GM19023 (cell line): ENCODE measurements at regions not wholly inside any gene's neighbourhood (a gene's known extent, or its start where the extent isn't known, plus 50 kb on each side); places are given as distances from the start of the nearest gene placed in this dataset.

ENCODE experiments used
- ATAC-seq: cut with Tn5 transposase; IDR thresholded peaks from one replicate; pipeline ENCODE4 v1.9.1; 2021; ENCODE audit warnings: mild to moderate bottlenecking, moderate library complexity; ENCODE audit not compliant: unreplicated experiment

DNA sequence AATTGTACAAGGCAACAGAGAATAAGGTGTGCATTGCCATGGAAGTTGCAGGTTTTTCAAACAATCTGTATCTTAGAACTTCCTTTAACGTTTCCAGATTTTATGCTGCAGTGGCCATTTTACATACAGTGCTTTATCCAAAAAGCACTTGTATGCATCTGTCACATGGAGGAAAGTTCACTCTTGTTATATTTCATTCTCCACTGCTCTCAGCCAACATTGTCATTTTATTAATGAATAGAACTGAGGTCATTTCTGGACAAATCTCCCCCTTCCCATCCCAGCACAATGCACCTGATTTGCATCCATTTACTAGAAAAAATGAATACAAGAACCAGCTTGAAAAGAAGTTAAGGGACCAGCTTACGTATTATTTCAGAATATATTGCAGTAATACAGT lies 342.0 kb downstream of the USP25 start:
- no peak for ATAC-seq

DNA sequence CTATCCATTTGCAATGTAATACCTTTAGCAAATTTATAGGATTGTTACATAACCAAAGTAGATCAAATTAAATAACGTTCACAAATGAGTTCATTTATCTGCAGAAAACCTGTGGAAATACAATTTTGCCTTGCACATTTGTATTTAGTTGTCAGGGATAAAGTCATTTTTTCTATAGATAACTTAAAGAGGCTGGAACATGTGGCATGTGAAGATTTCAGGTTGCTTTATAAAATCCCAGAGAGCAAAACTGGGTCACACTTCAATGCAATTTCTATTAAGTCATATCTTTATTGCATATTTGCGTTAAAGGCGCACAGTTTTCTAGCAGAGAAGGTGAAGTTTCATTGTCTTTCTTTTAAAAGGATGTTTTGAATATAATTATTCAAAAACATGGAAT lies 342.4 kb downstream of the USP25 start:
- no peak for ATAC-seq

DNA sequence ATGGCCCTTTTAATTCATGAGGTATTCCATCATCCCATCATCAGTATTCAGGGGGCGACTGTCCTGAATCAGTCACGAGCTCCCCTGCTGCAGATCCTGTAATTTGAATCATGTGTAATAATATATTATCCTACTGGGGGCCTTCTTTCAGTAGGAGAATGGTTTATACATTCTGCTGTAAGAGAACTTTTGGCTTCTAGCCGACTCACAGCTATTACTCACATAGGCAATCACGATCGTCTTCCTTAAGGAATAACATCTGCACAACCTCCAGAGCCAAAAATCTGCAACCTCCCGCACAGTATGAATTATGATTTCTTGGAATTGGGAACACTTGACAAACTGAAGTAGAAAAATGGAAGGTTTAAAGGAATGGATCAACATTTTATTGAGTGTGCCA lies 343.0 kb downstream of the USP25 start:
- no peak for ATAC-seq

DNA sequence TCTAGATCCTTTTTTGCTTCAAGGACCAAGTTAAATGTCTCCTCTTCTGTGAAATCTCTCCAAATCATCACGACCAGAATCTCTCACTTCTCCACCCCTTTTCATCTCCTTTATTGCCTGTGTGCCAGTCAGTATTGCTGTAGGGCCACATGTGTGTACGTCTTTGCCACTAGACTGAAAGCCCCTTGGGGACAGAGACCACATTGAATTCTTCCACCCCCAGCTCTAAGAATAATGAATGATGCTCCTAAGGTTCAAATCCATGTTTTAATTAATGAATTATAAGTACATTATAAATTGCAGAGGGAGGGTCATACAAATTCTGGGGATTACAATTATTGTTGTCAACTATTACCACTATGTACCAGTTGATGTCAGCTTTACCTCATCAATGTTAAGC lies 343.8 kb downstream of the USP25 start:
- ATAC-seq = no peak

DNA sequence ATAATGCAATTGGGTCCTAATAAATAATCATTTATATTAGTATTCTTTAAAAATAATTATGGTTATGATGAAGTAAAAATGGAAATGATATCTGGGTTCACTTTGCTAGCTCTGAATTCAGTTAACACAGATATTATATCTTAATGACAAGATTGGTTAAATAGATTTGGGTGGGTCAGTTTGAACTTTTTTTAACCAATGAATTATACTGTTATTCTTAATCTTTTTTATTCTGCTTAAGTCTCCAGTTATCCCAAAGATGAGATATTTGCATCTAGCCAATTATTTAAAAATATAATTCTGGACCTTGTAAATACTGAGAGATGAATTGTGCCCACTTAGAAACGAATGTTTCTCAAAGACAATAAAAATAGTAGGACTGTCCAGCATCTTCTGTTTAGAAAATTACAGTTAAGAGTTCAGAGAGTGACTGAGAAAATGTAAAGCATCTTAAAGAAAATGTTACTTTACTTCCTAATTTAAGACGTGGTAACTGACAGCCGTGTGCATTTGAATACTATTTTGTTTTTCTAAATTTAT lies 345.2 kb downstream of the USP25 start:
- ATAC-seq = no peak

DNA sequence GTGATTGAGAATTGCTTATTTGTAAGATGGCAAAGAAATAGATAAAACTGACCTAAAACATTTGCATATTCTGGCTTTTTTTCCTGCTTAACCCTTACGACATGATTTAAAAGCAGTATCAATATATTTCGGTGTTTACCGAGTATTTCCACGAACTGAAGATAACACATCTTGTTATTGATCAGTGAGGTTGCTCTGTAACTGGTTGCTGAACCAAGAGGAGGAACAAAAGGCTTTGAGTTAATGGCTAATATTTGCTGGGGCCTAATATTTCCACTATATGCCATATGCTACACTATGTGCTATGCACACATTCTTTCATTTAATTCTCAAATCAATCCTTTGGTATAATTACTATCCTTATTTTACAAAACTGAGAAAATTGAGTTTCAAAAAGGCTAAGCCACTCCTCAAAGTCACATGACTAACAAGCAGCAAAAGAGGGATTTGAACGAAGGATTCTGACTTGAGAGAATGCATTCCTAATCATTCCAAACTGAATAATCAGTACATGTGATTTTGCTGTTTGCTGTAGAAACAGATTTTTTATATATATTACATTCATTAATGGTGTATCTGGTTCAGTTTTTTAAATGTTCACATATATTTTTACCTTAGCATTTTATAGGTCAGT lies 346.0 kb downstream of the USP25 start:
- ATAC-seq = no peak

DNA sequence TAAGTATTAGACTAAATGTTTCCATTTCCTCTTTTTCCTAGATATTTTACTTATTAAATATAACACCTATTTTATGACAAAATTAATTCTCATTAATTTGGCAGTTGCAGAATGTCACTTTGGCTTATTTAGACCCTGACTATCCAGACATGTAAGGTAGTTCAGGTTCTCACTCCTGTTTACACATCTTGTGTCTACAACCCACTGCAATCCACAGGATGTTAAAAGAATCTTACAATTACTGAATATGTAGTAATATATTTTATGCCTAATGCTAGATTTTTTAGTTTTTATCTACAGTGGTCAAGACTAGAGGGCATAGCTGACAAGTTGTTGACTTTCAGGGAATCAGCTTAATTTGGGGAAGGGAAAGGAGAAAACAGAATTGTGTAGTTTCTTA lies 346.7 kb downstream of the USP25 start:
- no peak for ATAC-seq

DNA sequence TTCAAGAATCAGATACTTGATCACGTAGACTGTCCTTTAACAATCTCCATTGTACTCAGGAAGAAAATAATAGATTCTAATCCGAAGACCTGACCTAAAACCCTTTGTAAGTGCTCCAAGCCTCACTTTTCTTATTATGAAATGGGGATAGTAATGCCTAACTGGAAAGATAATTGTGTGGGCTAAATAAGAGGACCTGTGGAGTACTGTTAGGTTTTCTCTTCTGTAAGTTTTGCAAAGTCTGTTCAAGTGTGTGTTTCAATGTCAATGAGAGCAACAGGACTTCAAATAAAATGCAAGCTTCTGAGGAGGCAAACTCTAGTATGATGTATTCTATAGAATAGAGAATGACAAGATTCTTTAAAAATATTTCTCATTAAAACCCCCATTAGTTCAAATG lies 348.6 kb downstream of the USP25 start:
- ATAC-seq = no peak

DNA sequence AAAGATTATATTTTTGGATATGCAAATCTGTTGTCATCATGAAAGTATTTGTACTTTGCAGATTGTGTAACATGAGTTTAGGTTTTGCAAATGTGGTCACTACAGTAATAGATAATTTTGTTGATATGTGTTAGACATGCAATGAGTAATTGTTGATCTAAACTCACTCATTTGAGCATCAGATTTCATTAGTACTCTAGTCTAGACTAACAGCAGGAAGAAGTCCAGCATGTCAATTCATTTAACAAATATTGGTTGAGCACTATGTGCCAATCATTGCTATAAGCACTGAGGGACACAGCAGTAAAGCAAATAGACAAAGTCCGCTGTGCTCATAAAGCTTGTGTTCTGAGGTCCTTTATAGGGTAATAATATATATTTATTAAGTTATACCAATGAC lies 350.0 kb downstream of the USP25 start:
- no peak for ATAC-seq

DNA sequence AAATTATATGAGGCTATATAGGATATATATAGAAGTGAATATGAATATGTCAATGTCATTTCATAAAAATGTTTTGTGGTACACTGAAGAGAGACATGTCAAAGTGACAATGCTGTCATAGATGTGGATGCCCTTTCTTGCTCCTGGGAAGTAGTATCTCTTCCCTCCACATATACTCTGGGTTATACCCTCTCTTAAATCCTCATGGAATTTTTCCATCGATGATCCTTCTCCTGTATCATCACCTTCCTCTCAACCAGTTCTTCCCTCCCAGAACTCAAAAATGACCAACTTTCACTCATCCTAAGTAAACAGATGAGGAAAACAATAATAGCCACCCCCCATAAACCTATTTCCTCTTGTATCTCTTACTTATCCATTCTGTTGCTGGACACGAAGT lies 351.5 kb downstream of the USP25 start:
- ATAC-seq = no peak

DNA sequence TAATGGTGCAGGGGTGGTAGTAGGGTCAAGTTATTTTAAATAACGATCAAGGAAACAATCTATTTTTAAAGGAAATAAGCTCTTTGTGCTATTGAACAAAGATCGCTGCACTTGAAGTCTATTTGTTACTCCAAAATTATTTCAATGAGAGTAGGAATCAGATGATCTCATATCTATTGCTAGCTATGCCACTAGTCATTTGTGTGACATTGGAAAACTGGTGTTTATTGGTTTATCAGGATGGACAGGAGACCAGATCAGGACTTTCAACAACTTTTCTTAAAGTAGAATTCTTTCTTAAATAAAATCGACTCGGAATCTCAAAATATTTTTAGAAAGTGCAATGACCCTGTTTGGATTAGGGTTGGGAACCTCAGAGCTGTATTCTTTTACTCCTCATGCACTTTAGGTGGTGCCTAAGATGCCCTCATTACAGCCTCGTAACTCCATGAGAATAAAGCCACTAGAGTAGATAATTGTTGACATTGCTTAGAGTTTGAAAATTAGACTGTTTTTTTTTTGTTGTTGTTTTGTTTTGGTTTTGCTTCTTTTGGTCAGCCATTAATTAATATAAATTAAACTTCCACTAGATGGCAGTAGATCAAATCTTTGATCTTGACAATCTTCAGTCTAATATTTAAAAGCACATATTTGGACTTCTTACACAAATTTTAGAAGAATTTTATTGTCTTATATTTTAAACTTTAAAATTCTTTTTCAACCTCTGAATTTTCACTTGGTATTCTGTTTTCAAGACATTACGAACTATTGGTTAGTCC lies 352.4 kb downstream of the USP25 start:
- ATAC-seq = no peak

DNA sequence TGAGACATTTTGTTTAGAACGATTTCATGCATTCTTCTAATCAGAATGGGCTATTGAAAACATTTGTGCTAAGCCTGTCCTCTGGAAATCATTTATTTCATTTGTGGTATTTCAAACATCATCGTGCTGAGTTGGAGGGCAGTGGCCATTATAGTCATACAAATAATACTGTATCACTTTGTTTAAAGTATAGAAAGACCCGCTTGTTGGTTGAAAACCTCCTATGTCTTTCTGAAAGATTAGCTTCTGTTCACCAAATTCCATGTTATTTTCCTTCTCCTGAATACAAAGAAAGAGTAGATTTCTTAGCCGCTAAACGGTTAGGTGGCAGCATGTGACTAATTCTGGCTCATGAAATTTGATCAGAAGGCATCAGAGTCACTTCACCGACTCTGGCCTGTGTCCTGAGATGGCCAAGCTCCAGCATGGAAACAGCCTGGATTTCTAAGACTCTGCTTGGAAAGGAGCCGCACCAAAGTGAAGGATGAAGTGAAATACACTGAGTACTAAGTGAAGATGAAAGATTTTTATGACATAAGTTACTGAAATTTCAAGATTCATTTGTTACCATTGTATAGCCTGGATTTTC lies 355.1 kb downstream of the USP25 start:
- ATAC-seq = no peak

DNA sequence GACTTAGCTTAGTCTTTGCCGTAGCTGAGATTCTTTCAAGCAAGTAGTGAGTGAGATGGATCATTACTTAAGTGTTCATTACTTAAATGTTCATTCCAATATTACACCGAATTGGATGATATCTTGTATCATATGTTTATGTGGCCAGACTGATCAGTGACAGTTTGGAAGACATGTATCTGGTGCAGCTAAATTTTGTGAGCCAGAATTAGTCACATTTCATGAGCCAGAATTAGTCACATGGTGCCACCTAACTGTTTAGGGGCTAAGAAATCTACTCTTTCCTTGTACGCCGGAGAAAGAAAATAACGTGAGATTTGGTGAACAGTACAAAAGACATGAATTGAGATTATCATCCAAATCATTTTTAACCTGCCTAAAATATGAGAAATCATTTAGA lies 355.6 kb downstream of the USP25 start:
- ATAC-seq = no peak

DNA sequence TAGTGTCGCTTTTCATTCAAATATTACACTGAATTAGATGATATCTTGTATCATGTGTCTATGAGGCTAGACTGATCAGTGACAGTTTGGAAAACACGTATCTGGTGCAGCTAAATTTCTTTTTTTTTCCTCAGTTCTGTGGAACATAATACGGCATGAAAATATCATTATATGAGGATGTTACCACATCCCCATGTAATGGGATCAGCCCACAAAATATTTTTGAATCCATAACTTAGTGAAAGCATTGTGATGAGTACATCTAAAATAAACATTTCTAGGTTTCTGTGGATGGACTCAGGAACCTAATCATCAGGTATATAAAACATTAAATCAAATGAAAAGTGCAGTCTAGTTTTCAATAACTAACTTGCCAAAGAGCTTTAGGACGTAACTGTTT lies 356.3 kb downstream of the USP25 start:
- no peak for ATAC-seq

DNA sequence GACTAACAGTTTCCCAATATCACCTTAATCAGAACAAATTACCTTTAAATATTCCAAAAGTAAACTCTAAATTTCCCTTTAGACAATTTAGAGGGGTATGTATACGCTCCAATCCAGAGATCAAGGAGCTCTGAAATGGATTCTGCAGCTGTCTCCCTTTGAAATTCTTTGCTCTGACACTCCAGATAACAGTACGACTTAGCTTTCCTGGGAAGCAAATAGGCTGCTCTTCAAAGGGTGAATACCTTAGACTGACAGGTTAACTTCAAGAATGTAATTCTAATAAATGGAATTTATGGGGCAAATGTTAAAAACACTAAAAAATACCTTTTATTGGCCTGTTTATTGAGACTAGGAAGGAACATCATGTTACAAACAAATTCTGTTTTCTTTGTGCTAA lies 357.2 kb downstream of the USP25 start:
- no peak for ATAC-seq

DNA sequence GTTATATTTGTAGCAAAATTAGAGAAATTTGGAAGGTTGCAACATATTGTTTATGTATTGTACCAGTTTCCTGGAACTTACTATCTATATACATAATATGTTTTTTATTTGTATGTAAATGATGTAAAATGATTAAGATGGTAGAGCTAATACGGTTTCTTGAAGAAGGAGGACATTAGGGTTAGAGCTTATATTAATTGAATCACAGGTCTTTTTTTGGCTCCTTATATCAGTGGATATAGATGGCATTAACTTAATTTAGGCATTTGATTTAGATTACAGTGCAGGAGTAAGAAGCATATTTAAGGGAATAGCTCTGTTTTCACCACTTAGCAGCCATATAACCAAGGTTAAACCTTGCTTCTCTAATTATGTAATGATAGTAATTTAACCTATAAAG lies 357.7 kb downstream of the USP25 start:
- ATAC-seq = no peak

DNA sequence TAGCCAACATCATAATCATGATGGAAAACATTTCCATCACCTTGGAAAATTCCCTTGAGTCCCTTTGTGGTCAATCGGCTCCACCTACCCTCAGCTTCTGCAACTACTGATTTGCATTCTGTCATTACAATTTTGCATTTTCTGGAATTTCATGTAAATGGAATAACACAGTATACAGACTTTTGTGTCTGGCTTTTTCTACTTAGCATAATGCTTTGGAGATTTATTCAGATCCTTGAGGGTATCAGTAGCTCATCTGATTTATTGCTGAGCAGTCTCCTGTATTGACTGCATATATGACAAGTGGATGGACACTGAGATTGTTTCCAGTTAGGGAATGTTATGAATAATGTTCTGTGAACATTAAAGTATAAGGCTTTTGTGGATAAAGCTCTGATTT lies 358.3 kb downstream of the USP25 start:
- no peak for ATAC-seq

DNA sequence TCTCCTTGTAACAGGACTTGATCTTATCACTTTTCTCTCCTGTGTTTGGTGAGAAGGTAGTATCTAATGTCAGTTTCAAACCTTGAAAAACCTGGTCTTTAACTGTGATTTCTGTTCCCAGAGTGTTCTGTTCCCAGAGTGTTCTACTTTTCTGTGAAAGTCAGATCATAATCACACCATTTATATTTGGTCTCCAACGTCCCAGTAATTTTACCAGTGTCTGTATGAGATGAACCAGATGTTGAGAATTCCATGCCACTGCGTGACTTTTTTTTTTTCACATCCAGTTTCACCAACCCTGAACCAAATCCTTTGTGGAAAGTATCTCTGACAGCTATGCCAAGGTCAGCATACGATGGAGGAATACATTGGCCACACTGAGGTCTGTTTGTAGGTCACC lies 365.2 kb downstream of the USP25 start:
- ATAC-seq = no peak

DNA sequence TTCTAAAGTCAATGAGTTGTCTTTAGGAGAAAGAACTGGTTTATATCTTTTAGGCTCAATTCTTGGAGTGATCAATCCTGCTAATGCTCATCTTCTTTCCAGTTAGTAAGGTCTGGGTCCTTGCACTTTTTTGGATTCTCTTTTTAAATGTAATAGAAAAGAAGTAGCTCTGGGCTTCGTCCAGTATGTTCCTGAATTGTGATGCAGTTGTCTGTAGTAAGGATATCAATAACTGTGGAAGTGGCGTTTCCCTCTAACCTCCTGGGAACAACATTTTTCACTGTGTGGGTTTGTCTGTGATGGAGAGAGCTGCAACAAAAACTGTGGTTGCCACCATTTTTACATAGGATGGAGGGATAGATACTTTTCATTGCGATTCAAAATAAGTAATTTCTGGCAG lies 367.2 kb downstream of the USP25 start:
- no peak for ATAC-seq

DNA sequence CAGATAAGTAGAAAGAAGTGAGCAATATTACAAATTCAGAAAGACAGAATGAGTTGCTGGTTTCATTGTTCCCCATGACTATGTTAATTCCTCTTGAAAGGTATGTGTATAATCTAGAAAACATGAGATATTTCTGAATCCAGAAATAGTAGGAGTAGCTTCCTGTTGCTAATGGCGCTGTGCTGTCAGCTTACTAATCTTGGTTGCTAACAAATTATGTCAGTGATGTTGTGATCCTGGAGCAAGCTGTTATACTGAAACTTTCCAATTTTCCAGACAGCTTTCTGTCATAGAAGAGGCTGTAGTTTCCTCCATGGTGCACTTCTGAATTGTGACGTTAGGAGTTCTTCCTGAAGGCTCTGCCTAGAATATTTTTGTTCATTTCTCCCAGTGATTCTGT lies 372.3 kb downstream of the USP25 start:
- no peak for ATAC-seq

DNA sequence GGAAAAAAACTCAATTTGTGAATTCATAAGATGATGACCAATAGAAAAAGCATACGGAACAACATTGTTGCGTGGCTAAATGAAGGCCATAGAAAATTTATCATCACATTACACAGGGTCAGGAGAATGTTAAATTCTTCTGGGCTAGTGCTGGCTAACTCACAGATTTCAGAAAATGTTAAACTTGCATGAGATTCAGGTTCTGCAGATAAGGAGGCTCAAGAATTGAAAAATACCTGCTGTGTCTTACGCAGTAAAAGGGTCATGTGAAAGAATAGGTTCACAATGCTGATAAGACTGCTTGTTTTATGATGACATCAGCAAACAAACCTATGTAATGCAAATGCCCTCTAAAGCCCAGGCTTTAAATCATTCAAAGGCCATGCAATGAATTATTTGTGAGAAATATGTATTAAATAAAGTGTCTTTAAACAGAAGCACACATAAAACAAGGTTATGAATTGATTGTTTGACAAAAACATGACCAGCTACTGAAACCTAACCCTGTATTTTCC lies 378.8 kb downstream of the USP25 start:
- no peak for ATAC-seq
